H1 (cell line): ENCODE measurements at regions not wholly inside any gene's neighbourhood (a gene's known extent, or its start where the extent isn't known, plus 50 kb on each side); places are given as distances from the start of the nearest gene placed in this dataset.

Experiments
- CTCF ChIA-PET: fragments of 300-600 bp; sonication (Branson Sonifier 250); formaldehyde crosslinking; loops from one replicate; lab custom pipeline; 2021; ENCODE audit not compliant: partially characterized antibody; lab: Charles Lee
- POLR2A ChIA-PET: fragments of 300-600 bp; sonication (Branson Sonifier 250); formaldehyde crosslinking; loops from one replicate; lab custom pipeline; 2021; ENCODE audit warnings: inconsistent platforms; ENCODE audit not compliant: partially characterized antibody; lab: Charles Lee
- DNase-seq, 2 experiments: peaks; one replicate each; pipeline versions ENCODE4 v3.0.0 to v3.0.0-alpha.2; 2010 to 2022; ENCODE audit warnings: low spot score in 2 of 2, low read depth in 1 of 2, mixed read lengths in 1 of 2
- FAIRE-seq: peaks from 2 replicates; lab custom pipeline; 2011; peaks lifted over from hg19 to GRCh38; lab: Jason Lieb, UNC
- H2AFZ ChIP-seq: 2 replicates; pipeline ENCODE4 v1.8.1; 2012; ENCODE audit warnings: low read length, inconsistent platforms
- H2AK5ac ChIP-seq: 2 replicates; pipeline ENCODE4 v1.6.1; 2013; ENCODE audit warnings: low read depth, low read length
- H2BK120ac ChIP-seq: replicated peaks from 2 replicates; pipeline ENCODE3; 2013; ENCODE audit warnings: low read depth, low read length, inconsistent platforms
- H2BK12ac ChIP-seq: 2 replicates; pipeline ENCODE4 v1.6.1; 2013; ENCODE audit warnings: low read depth, low read length
- H2BK15ac ChIP-seq: 2 replicates; pipeline ENCODE4 v1.6.1; 2013; ENCODE audit warnings: low read length
- H2BK20ac ChIP-seq: 2 replicates; pipeline ENCODE4 v1.6.1; 2013; ENCODE audit warnings: low read length
- H2BK5ac ChIP-seq: 2 replicates; pipeline ENCODE4 v1.6.1; 2013; ENCODE audit warnings: low read depth, low read length
- H3K14ac ChIP-seq: 2 replicates; pipeline ENCODE4 v1.6.1; 2013; ENCODE audit warnings: inconsistent platforms; ENCODE audit not compliant: insufficient read length
- H3K18ac ChIP-seq: 2 replicates; pipeline ENCODE4 v1.6.1; 2013; ENCODE audit warnings: low read length; ENCODE audit errors: extremely low read depth
- H3K23ac ChIP-seq: 2 replicates; pipeline ENCODE4 v1.6.1; 2013; ENCODE audit warnings: inconsistent platforms; ENCODE audit not compliant: insufficient read length
- H3K23me2 ChIP-seq: 2 replicates; pipeline ENCODE4 v1.6.1; 2013; ENCODE audit warnings: low read depth, low read length
- H3K27ac ChIP-seq: 2 replicates; pipeline ENCODE4 v1.6.1; 2011; ENCODE audit warnings: low read depth, low read length, inconsistent platforms
- H3K27me3 ChIP-seq, 4 experiments: replicated peaks in 1 of 4; 1 replicate in 1 of 4; 2 replicates in 3 of 4; pipeline versions ENCODE4 v1.6.1 to v1.8.1; 2011 to 2013; ENCODE audit warnings: low read length in 3 of 4, mild to moderate bottlenecking in 3 of 4, inconsistent platforms in 2 of 4, mixed read lengths in 2 of 4, moderate library complexity in 1 of 4; ENCODE audit not compliant: control insufficient read depth in 3 of 4, insufficient read depth in 3 of 4; ENCODE audit errors: extremely low read depth in 1 of 4
- H3K36me3 ChIP-seq, 4 experiments: 2 replicates each; pipeline versions ENCODE4 v1.6.1 to v1.8.1; 2011 to 2013; ENCODE audit warnings: mild to moderate bottlenecking in 4 of 4, low read length in 3 of 4, moderate library complexity in 2 of 4, control low read depth in 1 of 4, inconsistent platforms in 1 of 4; ENCODE audit not compliant: insufficient read depth in 4 of 4, control insufficient read depth in 2 of 4
- H3K4ac ChIP-seq: replicated peaks from 2 replicates; pipeline ENCODE3; 2013; ENCODE audit warnings: low read length, low read depth, mixed read lengths, inconsistent platforms; ENCODE audit not compliant: insufficient read length
- H3K4me1 ChIP-seq, 4 experiments: replicated peaks in 1 of 4; 1 replicate in 1 of 4; 2 replicates in 3 of 4; pipeline versions ENCODE4 v1.6.1 to v1.8.1; 2011 to 2013; ENCODE audit warnings: low read length in 3 of 4, inconsistent platforms in 2 of 4, mixed read lengths in 1 of 4; ENCODE audit not compliant: insufficient read depth in 4 of 4, control insufficient read depth in 3 of 4
- H3K4me2 ChIP-seq, 2 experiments: 2 replicates each; pipeline versions ENCODE4 v1.6.1 to v1.8.1; 2011 to 2013; ENCODE audit warnings: low read depth in 2 of 2, low read length in 2 of 2, control low read depth in 1 of 2, inconsistent platforms in 1 of 2, mild to moderate bottlenecking in 1 of 2; ENCODE audit not compliant: insufficient read depth in 1 of 2
- H3K4me3 ChIP-seq, 4 experiments: fragments of 200-600, 300-600 bp in 1 of 4; sonication (generic), shearing (Covaris generic), sonication (Bioruptor Twin) in 1 of 4; 2 replicates each; pipeline versions ENCODE4 v1.5.1 to v1.8.1; 2011 to 2016; ENCODE audit warnings: low read length in 4 of 4, low read depth in 3 of 4, control low read depth in 2 of 4, inconsistent platforms in 2 of 4, mild to moderate bottlenecking in 2 of 4, mixed read lengths in 1 of 4, moderate library complexity in 1 of 4; ENCODE audit not compliant: insufficient read depth in 2 of 4; ENCODE audit errors: extremely low read depth in 1 of 4
- H3K56ac ChIP-seq: replicated peaks from 2 replicates; pipeline ENCODE3; 2013; ENCODE audit warnings: low read depth, mild to moderate bottlenecking, mixed read lengths, low read length, inconsistent platforms; ENCODE audit not compliant: insufficient read length
- H3K79me1 ChIP-seq: 2 replicates; pipeline ENCODE4 v1.6.1; 2013; ENCODE audit warnings: low read depth, low read length, control low read depth
- H3K79me2 ChIP-seq, 2 experiments: 2 replicates each; pipeline versions ENCODE4 v1.6.1 to v1.8.1; 2012 to 2013; ENCODE audit warnings: low read length in 2 of 2, mild to moderate bottlenecking in 2 of 2, inconsistent platforms in 1 of 2; ENCODE audit not compliant: insufficient read depth in 2 of 2, control insufficient read depth in 1 of 2
- H3K9ac ChIP-seq, 4 experiments: replicated peaks in 1 of 4; 1 replicate in 1 of 4; 2 replicates in 3 of 4; pipeline versions ENCODE4 v1.6.1 to v1.8.1; 2011 to 2013; ENCODE audit warnings: low read depth in 3 of 4, low read length in 3 of 4, control low read depth in 2 of 4, mild to moderate bottlenecking in 2 of 4, moderate library complexity in 2 of 4, inconsistent platforms in 1 of 4; ENCODE audit errors: extremely low read depth in 1 of 4
- H3K9me3 ChIP-seq, 2 experiments: 2 replicates each; pipeline versions ENCODE4 v1.6.1 to v1.8.1; 2012 to 2013; ENCODE audit warnings: mild to moderate bottlenecking in 2 of 2, moderate library complexity in 2 of 2, control low read depth in 1 of 2, inconsistent platforms in 1 of 2, low read depth in 1 of 2, low read length in 1 of 2, mixed read lengths in 1 of 2; ENCODE audit not compliant: insufficient read depth in 2 of 2
- H4K20me1 ChIP-seq, 2 experiments: replicated peaks in 1 of 2; 2 replicates each; pipeline versions ENCODE3 to v1.8.1; 2011 to 2013; ENCODE audit warnings: inconsistent platforms in 2 of 2, low read length in 2 of 2, mild to moderate bottlenecking in 1 of 2; ENCODE audit not compliant: insufficient read depth in 2 of 2, control insufficient read depth in 1 of 2
- H4K5ac ChIP-seq: 2 replicates; pipeline ENCODE4 v1.6.1; 2013; ENCODE audit warnings: low read length, low read depth, mixed read lengths, inconsistent platforms; ENCODE audit not compliant: insufficient read length
- H4K8ac ChIP-seq: 2 replicates; pipeline ENCODE4 v1.8.0; 2013; ENCODE audit warnings: mild to moderate bottlenecking, moderate library complexity, low read length, inconsistent platforms; ENCODE audit not compliant: insufficient read depth; ENCODE audit errors: extremely low read depth
- H4K91ac ChIP-seq: replicated peaks from 2 replicates; pipeline ENCODE3; 2013; ENCODE audit warnings: low read length, mixed read lengths, inconsistent platforms; ENCODE audit not compliant: insufficient read length
- CBX8 ChIP-seq: fragments of 300-800, 300-1000 bp; sonication (generic); IDR thresholded peaks from 2 replicates; pipeline ENCODE4 v1.7.1; 2016; ENCODE audit warnings: low read depth, low read length, borderline replicate concordance
- HDAC6 ChIP-seq: IDR thresholded peaks from one replicate; pipeline ENCODE4 v1.7.1; 2012; ENCODE audit warnings: low read depth, mild to moderate bottlenecking, inconsistent platforms, low read length, moderate library complexity
- JUND ChIP-seq: IDR thresholded peaks from 2 replicates; pipeline ENCODE4 v1.6.1; 2011; ENCODE audit warnings: mild to moderate bottlenecking, improper control_type of control experiment, low read length
- MAFK ChIP-seq: IDR thresholded peaks from 2 replicates; pipeline ENCODE4 v1.6.1; 2012; ENCODE audit warnings: low read depth, mild to moderate bottlenecking, improper control_type of control experiment, low read length
- MAX ChIP-seq: IDR thresholded peaks from 2 replicates; pipeline ENCODE4 v1.6.1; 2012; ENCODE audit warnings: inconsistent platforms
- SIRT6 ChIP-seq: IDR thresholded peaks from one replicate; pipeline ENCODE4 v1.7.1; 2012; ENCODE audit warnings: low read length, inconsistent platforms
- USF2 ChIP-seq: IDR thresholded peaks from 2 replicates; pipeline ENCODE4 v1.6.1; 2011; ENCODE audit warnings: low read length, improper control_type of control experiment
- WGBS, 2 experiments: shearing (Covaris generic) in 1 of 2; methylation state at CpG; one replicate each; pipeline versions ENCODE4 v1.1.6 to v1.1.7; 2013 to 2015; ENCODE audit warnings: low lambda C conversion rate in 2 of 2, mixed read lengths in 2 of 2, inconsistent platforms in 1 of 2, low coverage in 1 of 2, missing lambda C conversion rate in 1 of 2; ENCODE audit not compliant: insufficient replicate concordance in 2 of 2, insufficient coverage in 1 of 2, insufficient read length in 1 of 2; ENCODE audit errors: extremely low coverage in 1 of 2, missing lambda C conversion rate in 1 of 2; 5-methylcytosine and 5-hydroxymethylcytosine counted together

DNA sequence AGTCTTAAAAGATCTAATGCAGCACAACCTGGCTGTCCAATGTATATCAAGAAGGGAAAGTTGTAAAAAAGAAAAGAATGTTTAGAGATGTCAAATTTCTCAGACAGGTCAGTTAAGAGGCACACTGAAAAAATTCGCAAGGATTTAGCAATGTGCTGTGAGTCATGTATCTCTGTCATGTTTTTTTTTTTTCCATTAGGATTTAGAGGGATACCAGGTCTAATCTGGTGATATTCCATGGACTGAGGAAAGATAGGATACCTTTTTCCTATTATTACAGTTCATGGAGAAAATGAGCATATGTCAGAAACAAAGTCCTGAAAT, 815.4 kb upstream of the PCDH10 start:
- no peak overlapping the region for H3K27ac ChIP-seq
- H3K23ac ChIP-seq: no peak overlapping the region
- no peak for FAIRE-seq
- H2BK5ac ChIP-seq: no peak overlapping the region
- H4K5ac ChIP-seq: no peak overlapping the region
- no peak overlapping the region for H3K4me3 ChIP-seq
- no peak overlapping the region for H2BK120ac ChIP-seq
- no peaks in the 10 kb centered on the region for H3K79me2 ChIP-seq
- no peak overlapping the region for H3K4me2 ChIP-seq
- H3K23me2 ChIP-seq: no peaks in the 10 kb centered on the region
- H2BK20ac ChIP-seq: no peak overlapping the region
- POLR2A ChIA-PET: no interaction called here
- no peak overlapping the region for H3K56ac ChIP-seq
- no peak overlapping the region for H2BK15ac ChIP-seq
- no peak overlapping the region for H2AFZ ChIP-seq
- no peaks in the 10 kb centered on the region for H3K4me1 ChIP-seq
- no peaks in the 10 kb centered on the region for H3K9me3 ChIP-seq
- H4K20me1 ChIP-seq: no peaks in the 10 kb centered on the region
- no peak overlapping the region for H3K4ac ChIP-seq
- H3K9ac ChIP-seq: no peak overlapping the region
- CTCF ChIA-PET: interaction anchor here (1.0 to 2.2 kb wide), 5 partner anchors 9 to 164 kb away, joined by 3 to 10 read pairs (median 4); no protein-coding TSS in a partner anchor
- H4K91ac ChIP-seq: no peak overlapping the region
- H2BK12ac ChIP-seq: no peak overlapping the region
- H3K14ac ChIP-seq: no peak overlapping the region
- H3K36me3 ChIP-seq: no peaks in the 10 kb centered on the region; a peak in 1 of 8 replicates
- 82% methylated on average over 1 of the region's 1 CpG; no CpG with 5 or more reads in 1 of the 2 experiments for WGBS, 2 experiments
- H3K79me1 ChIP-seq: no peaks in the 10 kb centered on the region
- no peak overlapping the region for H2AK5ac ChIP-seq
- no peak overlapping the region for H3K18ac ChIP-seq
- H4K8ac ChIP-seq: no peak overlapping the region
- H3K27me3 ChIP-seq: no peaks in the 10 kb centered on the region
- DNase-seq: no peak
- TF ChIP-seq HDAC6 (no peak), JUND (no peak), MAX (no peak), USF2 (no peak), SIRT6 (no peak), CBX8 (no peak), MAFK (no peak)
